ENCODE measurements at regions not wholly inside any gene's neighbourhood (a gene's known extent, or its start where the extent isn't known, plus 50 kb on each side); places are given as distances from the start of the nearest gene placed in this dataset.

DNA sequence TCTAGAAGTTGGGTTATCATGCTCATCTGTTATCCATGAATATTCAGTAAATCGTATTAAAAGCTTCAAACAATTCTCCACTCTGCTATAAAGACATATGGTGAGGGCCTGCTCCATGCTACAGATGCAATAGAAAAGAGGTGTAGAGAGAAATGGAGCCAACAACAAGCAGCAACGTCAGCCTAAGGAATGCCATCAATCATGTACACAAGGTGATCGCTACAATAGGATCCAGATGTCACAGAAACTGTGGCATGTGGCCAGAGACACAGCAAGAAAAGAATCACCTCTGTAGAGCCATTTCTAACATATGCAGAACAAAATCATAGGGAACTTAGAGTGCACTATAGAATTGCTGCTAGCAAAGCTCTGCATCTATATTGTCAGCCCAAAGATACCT lies 1188.1 kb downstream of the PCDH7 start:
- Histone ChIP-seq H3K79me2 (ENCODE audit: insufficient read depth, low read length) (no peaks in the 10 kb centered on the region), H3K9me2 (ENCODE audit: insufficient read depth) (peaks cover 4% of the 10 kb centered on the region; the same call in 1 of the 2 replicates), H3K9ac (ENCODE audit: low read length) (no peak overlapping the region), H3K36me3 (ENCODE audit: control insufficient read depth in 1 of 2, insufficient read depth in 2 of 2, low read length in 2 of 2) (no peaks in the 10 kb centered on the region), H2AFZ (ENCODE audit: low read depth, low read length, poor library complexity, severe bottlenecking) (no peak overlapping the region), H3K4me2 (ENCODE audit: low read length) (no peak overlapping the region), H4K20me1 (ENCODE audit: insufficient read depth) (no peaks in the 10 kb centered on the region), H3K27ac (ENCODE audit: low read depth, low read length) (no peak overlapping the region), H3K9me3 (ENCODE audit: control insufficient read depth in 1 of 2, insufficient read depth in 1 of 2, low read depth in 1 of 2, low read length in 2 of 2) (no peaks in the 10 kb centered on the region), H3K27me3 (ENCODE audit: insufficient read depth, low read length) (no peaks in the 10 kb centered on the region), H3K4me3 (replicated peaks in 1 of 2; ENCODE audit: low read depth in 1 of 2, low read length in 2 of 2) (no peak overlapping the region), H3K4me1 (ENCODE audit: control insufficient read depth in 1 of 2, insufficient read depth in 2 of 2, low read length in 2 of 2) (no peaks in the 10 kb centered on the region)
- ChIA-PET CTCF (no interaction called here), POLR2A (no interaction called here), RAD21 (ENCODE audit: low non-redundant PET in 1 of 2, low total read pairs in 2 of 2, uncharacterized antibody in 2 of 2, unreplicated experiment in 2 of 2) (no interaction called here)
- intact Hi-C loops (cut with micrococcal nuclease): no loop called here
- TF ChIP-seq JUND (IDR thresholded peaks at IDR 0.05) (no peak), RAD21 (IDR thresholded peaks at IDR 0.05; ENCODE audit: low read depth) (no peak), YY1 (IDR thresholded peaks at IDR 0.05; ENCODE audit: extremely low read depth, insufficient replicate concordance, low read depth, low read length) (no peak), SRF (IDR thresholded peaks at IDR 0.05; ENCODE audit: low read depth) (no peak), FOSL1 (IDR thresholded peaks at IDR 0.05; ENCODE audit: low read depth) (no peak), ZFX (IDR thresholded peaks at IDR 0.05) (no peak), CEBPB (IDR thresholded peaks at IDR 0.05; ENCODE audit: low read depth) (no peak), SP1 (IDR thresholded peaks at IDR 0.05; ENCODE audit: low read depth) (no peak), ZNF274 (IDR thresholded peaks at IDR 0.05; ENCODE audit: low read depth, low read length) (no peak), EZH2phosphoT487 (IDR thresholded peaks at IDR 0.05; ENCODE audit: borderline replicate concordance) (no peak), CBX3 (IDR thresholded peaks at IDR 0.05; ENCODE audit: low read depth) (no peak), EGR1 (IDR thresholded peaks at IDR 0.05; ENCODE audit: low read depth) (no peak), POLR2AphosphoS5 (IDR thresholded peaks at IDR 0.05; ENCODE audit: low read depth, low read length) (no peak), ELF1 (IDR thresholded peaks at IDR 0.05; ENCODE audit: borderline replicate concordance, low read depth) (no peak), POLR2A (IDR thresholded peaks at IDR 0.05; ENCODE audit: borderline replicate concordance, extremely low read depth, insufficient read depth, insufficient read length) (no peak), SIN3A (IDR thresholded peaks at IDR 0.05; ENCODE audit: low read depth) (no peak)
- TF ChIP-seq, protein P1, sequence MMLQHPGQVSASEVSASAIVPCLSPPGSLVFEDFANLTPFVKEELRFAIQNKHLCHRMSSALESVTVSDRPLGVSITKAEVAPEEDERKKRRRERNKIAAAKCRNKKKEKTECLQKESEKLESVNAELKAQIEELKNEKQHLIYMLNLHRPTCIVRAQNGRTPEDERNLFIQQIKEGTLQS (IDR thresholded peaks at IDR 0.05): no peak
- TF ChIP-seq, protein P2, sequence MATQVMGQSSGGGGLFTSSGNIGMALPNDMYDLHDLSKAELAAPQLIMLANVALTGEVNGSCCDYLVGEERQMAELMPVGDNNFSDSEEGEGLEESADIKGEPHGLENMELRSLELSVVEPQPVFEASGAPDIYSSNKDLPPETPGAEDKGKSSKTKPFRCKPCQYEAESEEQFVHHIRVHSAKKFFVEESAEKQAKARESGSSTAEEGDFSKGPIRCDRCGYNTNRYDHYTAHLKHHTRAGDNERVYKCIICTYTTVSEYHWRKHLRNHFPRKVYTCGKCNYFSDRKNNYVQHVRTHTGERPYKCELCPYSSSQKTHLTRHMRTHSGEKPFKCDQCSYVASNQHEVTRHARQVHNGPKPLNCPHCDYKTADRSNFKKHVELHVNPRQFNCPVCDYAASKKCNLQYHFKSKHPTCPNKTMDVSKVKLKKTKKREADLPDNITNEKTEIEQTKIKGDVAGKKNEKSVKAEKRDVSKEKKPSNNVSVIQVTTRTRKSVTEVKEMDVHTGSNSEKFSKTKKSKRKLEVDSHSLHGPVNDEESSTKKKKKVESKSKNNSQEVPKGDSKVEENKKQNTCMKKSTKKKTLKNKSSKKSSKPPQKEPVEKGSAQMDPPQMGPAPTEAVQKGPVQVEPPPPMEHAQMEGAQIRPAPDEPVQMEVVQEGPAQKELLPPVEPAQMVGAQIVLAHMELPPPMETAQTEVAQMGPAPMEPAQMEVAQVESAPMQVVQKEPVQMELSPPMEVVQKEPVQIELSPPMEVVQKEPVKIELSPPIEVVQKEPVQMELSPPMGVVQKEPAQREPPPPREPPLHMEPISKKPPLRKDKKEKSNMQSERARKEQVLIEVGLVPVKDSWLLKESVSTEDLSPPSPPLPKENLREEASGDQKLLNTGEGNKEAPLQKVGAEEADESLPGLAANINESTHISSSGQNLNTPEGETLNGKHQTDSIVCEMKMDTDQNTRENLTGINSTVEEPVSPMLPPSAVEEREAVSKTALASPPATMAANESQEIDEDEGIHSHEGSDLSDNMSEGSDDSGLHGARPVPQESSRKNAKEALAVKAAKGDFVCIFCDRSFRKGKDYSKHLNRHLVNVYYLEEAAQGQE (IDR thresholded peaks at IDR 0.05; ENCODE audit: low read depth): no peak
- TF ChIP-seq, protein P3, sequence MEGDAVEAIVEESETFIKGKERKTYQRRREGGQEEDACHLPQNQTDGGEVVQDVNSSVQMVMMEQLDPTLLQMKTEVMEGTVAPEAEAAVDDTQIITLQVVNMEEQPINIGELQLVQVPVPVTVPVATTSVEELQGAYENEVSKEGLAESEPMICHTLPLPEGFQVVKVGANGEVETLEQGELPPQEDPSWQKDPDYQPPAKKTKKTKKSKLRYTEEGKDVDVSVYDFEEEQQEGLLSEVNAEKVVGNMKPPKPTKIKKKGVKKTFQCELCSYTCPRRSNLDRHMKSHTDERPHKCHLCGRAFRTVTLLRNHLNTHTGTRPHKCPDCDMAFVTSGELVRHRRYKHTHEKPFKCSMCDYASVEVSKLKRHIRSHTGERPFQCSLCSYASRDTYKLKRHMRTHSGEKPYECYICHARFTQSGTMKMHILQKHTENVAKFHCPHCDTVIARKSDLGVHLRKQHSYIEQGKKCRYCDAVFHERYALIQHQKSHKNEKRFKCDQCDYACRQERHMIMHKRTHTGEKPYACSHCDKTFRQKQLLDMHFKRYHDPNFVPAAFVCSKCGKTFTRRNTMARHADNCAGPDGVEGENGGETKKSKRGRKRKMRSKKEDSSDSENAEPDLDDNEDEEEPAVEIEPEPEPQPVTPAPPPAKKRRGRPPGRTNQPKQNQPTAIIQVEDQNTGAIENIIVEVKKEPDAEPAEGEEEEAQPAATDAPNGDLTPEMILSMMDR (IDR thresholded peaks at IDR 0.05 in 2 of 3, conservative IDR thresholded peaks at IDR 0.05 in 1 of 3; ENCODE audit: borderline replicate concordance in 1 of 3, insufficient read depth in 1 of 3, low read depth in 2 of 3, low read length in 2 of 3): no peak
- TF ChIP-seq, protein P4, sequence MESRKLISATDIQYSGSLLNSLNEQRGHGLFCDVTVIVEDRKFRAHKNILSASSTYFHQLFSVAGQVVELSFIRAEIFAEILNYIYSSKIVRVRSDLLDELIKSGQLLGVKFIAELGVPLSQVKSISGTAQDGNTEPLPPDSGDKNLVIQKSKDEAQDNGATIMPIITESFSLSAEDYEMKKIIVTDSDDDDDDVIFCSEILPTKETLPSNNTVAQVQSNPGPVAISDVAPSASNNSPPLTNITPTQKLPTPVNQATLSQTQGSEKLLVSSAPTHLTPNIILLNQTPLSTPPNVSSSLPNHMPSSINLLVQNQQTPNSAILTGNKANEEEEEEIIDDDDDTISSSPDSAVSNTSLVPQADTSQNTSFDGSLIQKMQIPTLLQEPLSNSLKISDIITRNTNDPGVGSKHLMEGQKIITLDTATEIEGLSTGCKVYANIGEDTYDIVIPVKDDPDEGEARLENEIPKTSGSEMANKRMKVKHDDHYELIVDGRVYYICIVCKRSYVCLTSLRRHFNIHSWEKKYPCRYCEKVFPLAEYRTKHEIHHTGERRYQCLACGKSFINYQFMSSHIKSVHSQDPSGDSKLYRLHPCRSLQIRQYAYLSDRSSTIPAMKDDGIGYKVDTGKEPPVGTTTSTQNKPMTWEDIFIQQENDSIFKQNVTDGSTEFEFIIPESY (IDR thresholded peaks at IDR 0.05; ENCODE audit: extremely low read depth, insufficient replicate concordance, low read length): no peak
- no peak for DNase-seq (ENCODE audit: low read depth, low spot score)
- ATAC-seq: no peak
- no TSS peak for BruUV-seq (replicated peaks)

Measured in HCT116 (cell line).